ENCODE measurements at regions not wholly inside any gene's neighbourhood (a gene's known extent, or its start where the extent isn't known, plus 50 kb on each side); places are given as distances from the start of the nearest gene placed in this dataset.

DNA sequence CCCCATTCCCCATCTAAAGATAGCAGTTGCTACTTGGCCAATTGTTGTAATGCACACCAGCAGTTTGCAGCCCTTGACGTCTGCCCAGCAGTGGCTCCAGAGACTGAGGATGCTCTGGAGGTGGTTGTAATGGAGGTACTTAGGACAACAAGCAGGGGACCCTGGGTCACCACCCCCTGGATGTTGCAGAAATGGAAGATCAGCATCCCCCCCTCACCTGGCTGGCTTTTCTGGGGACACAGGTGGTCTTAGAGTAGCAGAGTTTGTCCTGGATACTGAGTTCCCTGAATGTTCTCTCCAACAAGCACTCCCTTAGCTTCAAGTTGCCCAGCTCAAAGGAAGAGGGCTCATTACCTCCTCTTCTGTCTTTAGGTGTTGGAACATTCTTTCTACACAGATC lies 250.5 kb downstream of the AACS start:
- TF ChIP-seq, protein P1, sequence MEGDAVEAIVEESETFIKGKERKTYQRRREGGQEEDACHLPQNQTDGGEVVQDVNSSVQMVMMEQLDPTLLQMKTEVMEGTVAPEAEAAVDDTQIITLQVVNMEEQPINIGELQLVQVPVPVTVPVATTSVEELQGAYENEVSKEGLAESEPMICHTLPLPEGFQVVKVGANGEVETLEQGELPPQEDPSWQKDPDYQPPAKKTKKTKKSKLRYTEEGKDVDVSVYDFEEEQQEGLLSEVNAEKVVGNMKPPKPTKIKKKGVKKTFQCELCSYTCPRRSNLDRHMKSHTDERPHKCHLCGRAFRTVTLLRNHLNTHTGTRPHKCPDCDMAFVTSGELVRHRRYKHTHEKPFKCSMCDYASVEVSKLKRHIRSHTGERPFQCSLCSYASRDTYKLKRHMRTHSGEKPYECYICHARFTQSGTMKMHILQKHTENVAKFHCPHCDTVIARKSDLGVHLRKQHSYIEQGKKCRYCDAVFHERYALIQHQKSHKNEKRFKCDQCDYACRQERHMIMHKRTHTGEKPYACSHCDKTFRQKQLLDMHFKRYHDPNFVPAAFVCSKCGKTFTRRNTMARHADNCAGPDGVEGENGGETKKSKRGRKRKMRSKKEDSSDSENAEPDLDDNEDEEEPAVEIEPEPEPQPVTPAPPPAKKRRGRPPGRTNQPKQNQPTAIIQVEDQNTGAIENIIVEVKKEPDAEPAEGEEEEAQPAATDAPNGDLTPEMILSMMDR (conservative IDR thresholded peaks at IDR 0.05; ENCODE audit: low read length), result no peak
- no peak for TF ChIP-seq EZH2phosphoT487 (IDR thresholded peaks at IDR 0.05; ENCODE audit: borderline replicate concordance, low read depth, low read length)
